Panc1 (cell line): ENCODE measurements at regions not wholly inside any gene's neighbourhood (a gene's known extent, or its start where the extent isn't known, plus 50 kb on each side); places are given as distances from the start of the nearest gene placed in this dataset.

Source experiments
- SIN3A ChIP-seq: IDR thresholded peaks from 2 replicates; pipeline ENCODE4 v1.6.1; 2012; ENCODE audit warnings: low read depth, mild to moderate bottlenecking, low read length, moderate library complexity, borderline replicate concordance; ENCODE audit not compliant: insufficient read depth
- TF ChIP-seq, protein P1 (sequence below): fragments of 450-650 bp; IDR thresholded peaks from 2 replicates; pipeline ENCODE4 v1.5.1; 2017; ENCODE audit warnings: mild to moderate bottlenecking
- TF ChIP-seq, protein P2 (sequence below), 2 experiments: IDR thresholded peaks; 2 replicates each; pipeline ENCODE4 v1.6.1; 2011 to 2012; ENCODE audit warnings: low read depth in 2 of 2, control low read depth in 1 of 2, low read length in 1 of 2, mild to moderate bottlenecking in 1 of 2, moderate library complexity in 1 of 2; ENCODE audit not compliant: insufficient read depth in 1 of 2

DNA sequence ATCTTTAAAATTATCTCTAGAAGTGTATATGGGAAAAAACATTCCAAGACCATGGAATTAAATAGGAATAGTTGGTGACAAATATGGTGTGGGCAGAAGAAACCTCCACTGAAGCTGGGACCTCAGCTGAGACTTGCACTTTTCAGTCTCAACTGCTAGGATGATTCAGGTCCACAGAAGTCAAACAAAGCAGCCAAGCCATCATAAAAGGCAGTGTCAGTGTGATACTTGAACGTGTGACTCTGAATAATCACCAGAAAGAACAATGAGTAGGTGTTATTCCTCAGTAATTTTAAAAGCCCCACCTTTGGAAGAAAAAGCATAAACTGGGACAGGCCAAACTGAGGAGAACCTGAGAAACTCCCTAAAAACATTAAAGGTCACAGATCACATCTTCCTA lies 90.7 kb downstream of the ZNF281 start:
- TF ChIP-seq, protein P1, sequence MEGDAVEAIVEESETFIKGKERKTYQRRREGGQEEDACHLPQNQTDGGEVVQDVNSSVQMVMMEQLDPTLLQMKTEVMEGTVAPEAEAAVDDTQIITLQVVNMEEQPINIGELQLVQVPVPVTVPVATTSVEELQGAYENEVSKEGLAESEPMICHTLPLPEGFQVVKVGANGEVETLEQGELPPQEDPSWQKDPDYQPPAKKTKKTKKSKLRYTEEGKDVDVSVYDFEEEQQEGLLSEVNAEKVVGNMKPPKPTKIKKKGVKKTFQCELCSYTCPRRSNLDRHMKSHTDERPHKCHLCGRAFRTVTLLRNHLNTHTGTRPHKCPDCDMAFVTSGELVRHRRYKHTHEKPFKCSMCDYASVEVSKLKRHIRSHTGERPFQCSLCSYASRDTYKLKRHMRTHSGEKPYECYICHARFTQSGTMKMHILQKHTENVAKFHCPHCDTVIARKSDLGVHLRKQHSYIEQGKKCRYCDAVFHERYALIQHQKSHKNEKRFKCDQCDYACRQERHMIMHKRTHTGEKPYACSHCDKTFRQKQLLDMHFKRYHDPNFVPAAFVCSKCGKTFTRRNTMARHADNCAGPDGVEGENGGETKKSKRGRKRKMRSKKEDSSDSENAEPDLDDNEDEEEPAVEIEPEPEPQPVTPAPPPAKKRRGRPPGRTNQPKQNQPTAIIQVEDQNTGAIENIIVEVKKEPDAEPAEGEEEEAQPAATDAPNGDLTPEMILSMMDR, result no peak
- TF ChIP-seq SIN3A, result no peak
- TF ChIP-seq, protein P2, sequence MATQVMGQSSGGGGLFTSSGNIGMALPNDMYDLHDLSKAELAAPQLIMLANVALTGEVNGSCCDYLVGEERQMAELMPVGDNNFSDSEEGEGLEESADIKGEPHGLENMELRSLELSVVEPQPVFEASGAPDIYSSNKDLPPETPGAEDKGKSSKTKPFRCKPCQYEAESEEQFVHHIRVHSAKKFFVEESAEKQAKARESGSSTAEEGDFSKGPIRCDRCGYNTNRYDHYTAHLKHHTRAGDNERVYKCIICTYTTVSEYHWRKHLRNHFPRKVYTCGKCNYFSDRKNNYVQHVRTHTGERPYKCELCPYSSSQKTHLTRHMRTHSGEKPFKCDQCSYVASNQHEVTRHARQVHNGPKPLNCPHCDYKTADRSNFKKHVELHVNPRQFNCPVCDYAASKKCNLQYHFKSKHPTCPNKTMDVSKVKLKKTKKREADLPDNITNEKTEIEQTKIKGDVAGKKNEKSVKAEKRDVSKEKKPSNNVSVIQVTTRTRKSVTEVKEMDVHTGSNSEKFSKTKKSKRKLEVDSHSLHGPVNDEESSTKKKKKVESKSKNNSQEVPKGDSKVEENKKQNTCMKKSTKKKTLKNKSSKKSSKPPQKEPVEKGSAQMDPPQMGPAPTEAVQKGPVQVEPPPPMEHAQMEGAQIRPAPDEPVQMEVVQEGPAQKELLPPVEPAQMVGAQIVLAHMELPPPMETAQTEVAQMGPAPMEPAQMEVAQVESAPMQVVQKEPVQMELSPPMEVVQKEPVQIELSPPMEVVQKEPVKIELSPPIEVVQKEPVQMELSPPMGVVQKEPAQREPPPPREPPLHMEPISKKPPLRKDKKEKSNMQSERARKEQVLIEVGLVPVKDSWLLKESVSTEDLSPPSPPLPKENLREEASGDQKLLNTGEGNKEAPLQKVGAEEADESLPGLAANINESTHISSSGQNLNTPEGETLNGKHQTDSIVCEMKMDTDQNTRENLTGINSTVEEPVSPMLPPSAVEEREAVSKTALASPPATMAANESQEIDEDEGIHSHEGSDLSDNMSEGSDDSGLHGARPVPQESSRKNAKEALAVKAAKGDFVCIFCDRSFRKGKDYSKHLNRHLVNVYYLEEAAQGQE (IDR thresholded peaks at IDR 0.05; ENCODE audit: insufficient read depth in 1 of 2, low read depth in 2 of 2, low read length in 1 of 2), result no peak
